ENCODE measurements at regions not wholly inside any gene's neighbourhood (a gene's known extent, or its start where the extent isn't known, plus 50 kb on each side); places are given as distances from the start of the nearest gene placed in this dataset.

GRCh38 chr2:215812966-215813365 is 200.4 kb downstream of the MREG start:
- TF ChIP-seq CTCF (IDR thresholded peaks at IDR 0.05) (no peak), NR1H2 (CRISPR knock-in tag; IDR thresholded peaks at IDR 0.05) (no peak), MAX (CRISPR knock-in tag; IDR thresholded peaks at IDR 0.05) (no peak), FOXP1 (CRISPR knock-in tag; IDR thresholded peaks at IDR 0.05; ENCODE audit: borderline replicate concordance) (no peak), E2F5 (CRISPR knock-in tag; IDR thresholded peaks at IDR 0.05) (no peak)
